Caco-2 (cell line): ENCODE measurements at regions not wholly inside any gene's neighbourhood (a gene's known extent, or its start where the extent isn't known, plus 50 kb on each side); places are given as distances from the start of the nearest gene placed in this dataset.
A peak's percentile ranks its signal among the peaks of the same experiment; 100 is the strongest.
"Not testable (repeated sequence)": the region's sequence is repeated elsewhere in the genome, so short reads cannot be mapped to it uniquely, and the experiment has no call there.

Experiments used
- BruUV-seq: library from RNA; stranded (reverse); fragments of 400-500 nt; replicated peaks from 2 replicates; lab custom pipeline; 2021; lab: Mats Ljungman, UMichigan
- CTCF ChIA-PET: fragments of 300-600 bp; sonication (Branson Sonifier 250); formaldehyde crosslinking; loops from one replicate; lab custom pipeline; 2022; ENCODE audit warnings: antibody characterized with exemption; lab: Charles Lee
- POLR2A ChIA-PET: fragments of 300-600 bp; sonication (Branson Sonifier 250); formaldehyde crosslinking; loops from one replicate; lab custom pipeline; 2022; ENCODE audit warnings: antibody characterized with exemption; lab: Charles Lee
- DNase-seq, 2 experiments: peaks; one replicate each; pipeline versions ENCODE4 v3.0.0 to v3.0.0-alpha.2; 2020 to 2022
- H3K27me3 ChIP-seq: replicated peaks from 2 replicates; pipeline ENCODE4 v1.6.0; 2011; ENCODE audit warnings: low read length; ENCODE audit not compliant: control insufficient read depth, insufficient read depth
- H3K36me3 ChIP-seq: 2 replicates; pipeline ENCODE4 v1.5.1; 2011; ENCODE audit warnings: low read length; ENCODE audit not compliant: control insufficient read depth, insufficient read depth
- H3K4me1 ChIP-seq: fragments of 250-450 bp; sonication (Bioruptor Pico); 2 replicates; pipeline ENCODE4 v1.5.1; 2020; ENCODE audit warnings: mild to moderate bottlenecking
- H3K4me3 ChIP-seq: 2 replicates; pipeline ENCODE4 v1.5.1; 2011; ENCODE audit warnings: low read depth, mild to moderate bottlenecking, control low read depth, low read length
- H3K9me3 ChIP-seq: fragments of 250-450 bp; sonication (Bioruptor Pico); 2 replicates; pipeline ENCODE4 v1.5.1; 2020; ENCODE audit warnings: mild to moderate bottlenecking, moderate library complexity
- H3K27ac Mint-ChIP-seq: one replicate; pipeline ENCODE4 v1.8.0; 2022; ENCODE audit warnings: mixed read lengths; ENCODE audit not compliant: unreplicated experiment
- H3K27me3 Mint-ChIP-seq: one replicate; pipeline ENCODE4 v1.8.0; 2022; ENCODE audit warnings: mixed read lengths; ENCODE audit not compliant: insufficient read depth, unreplicated experiment
- H3K36me3 Mint-ChIP-seq: one replicate; pipeline ENCODE4 v1.8.0; 2022; ENCODE audit warnings: mild to moderate bottlenecking, mixed read lengths; ENCODE audit not compliant: insufficient read depth, unreplicated experiment
- H3K4me1 Mint-ChIP-seq: one replicate; pipeline ENCODE4 v1.8.0; 2022; ENCODE audit warnings: low read depth, mixed read lengths; ENCODE audit not compliant: unreplicated experiment
- H3K4me3 Mint-ChIP-seq: one replicate; pipeline ENCODE4 v1.8.0; 2022; ENCODE audit warnings: mild to moderate bottlenecking, moderate library complexity, mixed read lengths; ENCODE audit not compliant: unreplicated experiment
- H3K9me3 Mint-ChIP-seq: one replicate; pipeline ENCODE4 v1.8.0; 2022; ENCODE audit warnings: mixed read lengths; ENCODE audit not compliant: unreplicated experiment
- CTCF ChIP-seq, 2 experiments: fragments of 200-600 bp in 1 of 2; IDR thresholded peaks; 1 replicate in 1 of 2; 2 replicates in 1 of 2; pipeline versions ENCODE4 v1.5.1 to v1.8.0; 2011 to 2022; ENCODE audit warnings: antibody characterized with exemption in 1 of 2, control low read depth in 1 of 2, inconsistent platforms in 1 of 2, low read depth in 1 of 2, low read length in 1 of 2, mild to moderate bottlenecking in 1 of 2, moderate library complexity in 1 of 2; ENCODE audit not compliant: insufficient read depth in 1 of 2, severe bottlenecking in 1 of 2, unreplicated experiment in 1 of 2
- intact Hi-C: fragments of 100-400 bp; cut with micrococcal nuclease; formaldehyde crosslinking; loops from one replicate; pipeline ENCODE4 v1.10.0; 2022; ENCODE audit not compliant: unreplicated experiment

- POLR2A ChIA-PET = no interaction called here
- no peaks in the 10 kb centered on the region for H3K9me3 Mint-ChIP-seq
- no peaks in the 10 kb centered on the region for H3K4me1 Mint-ChIP-seq
- no peak overlapping the region for H3K27ac Mint-ChIP-seq
- H3K36me3 Mint-ChIP-seq = no peaks in the 10 kb centered on the region
- no peak overlapping the region for H3K4me3 Mint-ChIP-seq
- H3K4me3 ChIP-seq = no peak overlapping the region
- CTCF ChIA-PET = no interaction called here
- H3K36me3 ChIP-seq = no peaks in the 10 kb centered on the region
- TF ChIP-seq CTCF (IDR thresholded peaks at IDR 0.05; ENCODE audit: insufficient read depth in 1 of 2, low read depth in 1 of 2, low read length in 1 of 2, severe bottlenecking in 1 of 2, unreplicated experiment in 1 of 2) = no peak
- DNase-seq = no peak
- H3K27me3 ChIP-seq = no peaks in the 10 kb centered on the region
- BruUV-seq = no TSS peak
- peaks cover 5% of the 10 kb centered on the region for H3K27me3 Mint-ChIP-seq
- no peaks in the 10 kb centered on the region for H3K9me3 ChIP-seq
- intact Hi-C loops = no loop called here
- H3K4me1 ChIP-seq = no peaks in the 10 kb centered on the region
These were observed 61.7 kb upstream of the MYL1 start for GRCh38 chr2:210376694-210377093.

DNA sequence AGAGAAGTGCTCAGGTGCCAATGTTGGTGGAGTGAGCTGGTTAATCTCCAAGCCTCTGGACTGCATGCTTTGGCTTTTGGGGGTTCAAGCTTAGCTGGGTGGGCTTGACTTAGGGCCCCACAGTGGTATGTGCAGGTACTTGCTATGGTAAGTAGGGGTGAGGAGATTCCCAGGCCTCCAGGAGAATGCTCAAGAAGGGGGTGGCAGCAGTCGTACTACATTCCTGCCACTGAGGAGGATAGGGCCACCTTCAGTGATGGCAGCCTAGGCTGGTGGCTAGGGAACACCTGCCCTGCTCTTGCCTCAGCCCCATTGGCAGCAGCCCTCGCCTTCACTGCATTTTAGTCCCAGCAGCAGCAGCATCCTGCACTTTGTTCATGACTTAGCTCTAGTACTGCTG, 55.6 kb upstream of the MYL1 start:
- ChIA-PET POLR2A (no interaction called here), CTCF (no interaction called here)
- H3K36me3 Mint-ChIP-seq = no peaks in the 10 kb centered on the region
- Histone ChIP-seq H3K4me1 (no peaks in the 10 kb centered on the region), H3K27me3 (no peaks in the 10 kb centered on the region), H3K36me3 (no peaks in the 10 kb centered on the region), H3K4me3 (no peak overlapping the region), H3K9me3 (no peaks in the 10 kb centered on the region)
- no peaks in the 10 kb centered on the region for H3K9me3 Mint-ChIP-seq
- H3K4me1 Mint-ChIP-seq = no peaks in the 10 kb centered on the region
- DNase-seq = peak in 1 of 2 experiments; percentile 6
- intact Hi-C loops = no loop called here
- no peak for TF ChIP-seq CTCF (IDR thresholded peaks at IDR 0.05; ENCODE audit: insufficient read depth in 1 of 2, low read depth in 1 of 2, low read length in 1 of 2, severe bottlenecking in 1 of 2, unreplicated experiment in 1 of 2)
- H3K27ac Mint-ChIP-seq = no peak overlapping the region
- no peak overlapping the region for H3K4me3 Mint-ChIP-seq
- no TSS peak for BruUV-seq
- peaks cover 6% of the 10 kb centered on the region for H3K27me3 Mint-ChIP-seq

DNA sequence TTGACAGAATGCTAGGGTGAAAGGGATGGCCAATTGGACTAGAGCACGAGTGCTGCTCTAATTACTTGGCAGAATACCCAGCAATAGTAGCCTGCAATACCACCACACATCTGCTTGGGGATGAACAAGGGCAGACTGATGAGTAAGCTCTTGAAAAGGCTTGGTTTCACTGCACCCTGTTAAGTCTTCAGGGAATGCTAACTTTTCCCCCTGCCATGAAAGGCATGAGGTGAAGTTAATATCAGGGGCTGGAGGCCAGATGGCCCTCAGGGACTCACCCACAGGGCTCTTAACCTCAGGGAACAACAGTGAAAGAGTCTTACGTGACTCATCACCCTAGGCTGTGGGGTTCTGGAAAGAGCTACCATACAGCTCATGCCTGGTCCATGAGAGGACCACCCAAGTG, 51.7 kb upstream of the MYL1 start:
- Mint-ChIP-seq H3K9me3 (no peaks in the 10 kb centered on the region), H3K27me3 (peaks cover 7% of the 10 kb centered on the region), H3K36me3 (no peaks in the 10 kb centered on the region), H3K4me1 (no peaks in the 10 kb centered on the region), H3K27ac (no peak overlapping the region), H3K4me3 (no peak overlapping the region)
- Histone ChIP-seq H3K27me3 (no peaks in the 10 kb centered on the region), H3K36me3 (no peaks in the 10 kb centered on the region), H3K4me1 (no peaks in the 10 kb centered on the region), H3K9me3 (no peaks in the 10 kb centered on the region), H3K4me3 (no peak overlapping the region)
- CTCF ChIA-PET = no interaction called here
- no peak for TF ChIP-seq CTCF (IDR thresholded peaks at IDR 0.05; ENCODE audit: insufficient read depth in 1 of 2, low read depth in 1 of 2, low read length in 1 of 2, severe bottlenecking in 1 of 2, unreplicated experiment in 1 of 2)
- POLR2A ChIA-PET = no interaction called here
- intact Hi-C loops = no loop called here
- no TSS peak for BruUV-seq
- DNase-seq = no peak

DNA sequence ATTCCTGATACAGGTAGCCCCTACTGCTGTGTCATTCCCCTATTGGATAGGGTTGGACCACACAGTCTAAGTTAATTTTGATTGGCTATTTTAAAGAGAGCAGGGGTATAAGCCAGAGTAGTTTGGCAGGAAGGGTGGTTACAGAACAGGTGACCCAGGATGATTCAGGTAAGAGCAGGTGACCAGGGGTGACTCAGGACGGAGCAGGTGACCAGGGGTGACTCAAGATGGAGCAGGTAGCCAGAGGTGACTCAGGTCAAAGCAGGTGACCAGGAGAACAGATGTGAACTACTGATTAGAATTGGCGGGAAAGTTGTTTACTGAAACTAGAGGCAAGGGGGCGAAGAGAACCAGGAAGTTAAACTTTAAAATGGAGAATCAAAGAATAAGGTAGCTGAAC, 50.5 kb upstream of the MYL1 start:
- H3K36me3 ChIP-seq, H3K9me3 Mint-ChIP-seq, H3K27me3 ChIP-seq, intact Hi-C loops, H3K9me3 ChIP-seq, DNase-seq, H3K36me3 Mint-ChIP-seq, POLR2A ChIA-PET, H3K4me3 ChIP-seq, H3K27me3 Mint-ChIP-seq, H3K4me1 ChIP-seq, H3K27ac Mint-ChIP-seq, BruUV-seq, H3K4me3 Mint-ChIP-seq, H3K4me1 Mint-ChIP-seq, CTCF ChIA-PET: not testable (repeated sequence)
